Ascending aorta (tissue), 2 donors: ENCODE measurements at regions not wholly inside any gene's neighbourhood (a gene's known extent, or its start where the extent isn't known, plus 50 kb on each side); places are given as distances from the start of the nearest gene placed in this dataset.

Experiments used
- DNase-seq, 2 donors: peaks; one replicate each; pipeline ENCODE4 v3.0.0-alpha.2; 2019; ENCODE audit warnings: low spot score in 2 of 2
- H3K27ac ChIP-seq, 2 donors: fragments of 200-600 bp; sonication (generic); one replicate each; pipeline ENCODE4 v1.5.1; 2016 to 2017; ENCODE audit warnings: mild to moderate bottlenecking in 1 of 2
- H3K27me3 ChIP-seq: fragments of 200-600 bp; sonication (generic); one replicate; pipeline ENCODE4 v1.5.1; 2017
- H3K36me3 ChIP-seq, 2 donors: fragments of 200-600 bp; sonication (generic); one replicate each; pipeline ENCODE4 v1.5.1; 2016
- H3K4me1 ChIP-seq, 2 donors: fragments of 200-600 bp; sonication (generic); one replicate each; pipeline ENCODE4 v1.5.1; 2016 to 2017; ENCODE audit warnings: mild to moderate bottlenecking in 1 of 2
- H3K4me3 ChIP-seq, 2 donors: fragments of 200-600 bp; sonication (generic); one replicate each; pipeline ENCODE4 v1.5.1; 2016 to 2017; ENCODE audit warnings: mild to moderate bottlenecking in 1 of 2
- H3K9me3 ChIP-seq, 2 donors: fragments of 200-600 bp; sonication (generic); one replicate each; pipeline ENCODE4 v1.5.1; 2016
- intact Hi-C: fragments of 100-400 bp; cut with DNase I; formaldehyde crosslinking; loops from one replicate; pipeline ENCODE4 v1.15.1; 2023
- TF ChIP-seq, protein P1 (sequence below), 3 experiments: fragments of 200-600 bp in 2 of 3; fragments of 450-650 bp in 1 of 3; sonication (generic) in 2 of 3; IDR thresholded peaks; one replicate each; pipeline ENCODE4 v1.5.1; 2016 to 2019; ENCODE audit warnings: antibody characterized with exemption in 3 of 3, mild to moderate bottlenecking in 1 of 3, moderate library complexity in 1 of 3

DNA sequence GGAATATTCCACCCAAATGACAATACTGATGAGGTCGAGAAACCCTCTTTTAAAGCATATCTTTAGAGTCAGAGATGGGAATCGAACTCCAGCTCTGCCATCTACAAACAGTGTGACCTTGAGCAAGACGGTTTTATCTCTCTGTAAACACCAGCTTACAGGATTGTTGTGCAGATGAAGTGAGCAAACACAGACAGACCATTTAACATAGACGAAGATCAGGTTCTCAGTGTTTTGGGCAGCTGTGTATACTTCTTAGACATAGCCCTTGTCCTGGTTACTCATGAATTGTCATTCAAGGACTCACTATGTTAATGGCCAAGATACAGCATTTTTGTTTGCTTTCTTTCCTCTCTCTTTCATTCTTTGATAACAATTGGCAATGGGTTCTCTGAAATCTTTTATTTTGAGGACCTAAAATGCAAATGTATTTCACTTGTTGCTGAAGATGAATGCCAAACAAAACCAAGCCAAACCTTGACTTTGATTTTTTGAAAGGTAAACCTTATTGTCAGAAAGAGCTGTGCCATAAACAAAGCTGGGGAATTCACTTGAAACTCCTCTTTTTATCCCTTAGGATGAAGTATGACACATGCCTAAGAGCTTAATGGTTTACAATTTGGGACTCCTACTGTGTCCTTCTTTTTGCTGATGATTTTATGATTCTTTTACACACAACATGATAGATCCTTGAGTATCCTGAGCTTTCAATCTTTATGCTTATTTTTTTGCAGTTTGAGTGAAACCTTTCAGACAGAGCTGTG is 250.0 kb upstream of the PDZRN3 start:
- Histone ChIP-seq H3K9me3 (no peaks in the 10 kb centered on the region), H3K4me1 (no peaks in the 10 kb centered on the region), H3K27me3 (no peaks in the 10 kb centered on the region), H3K27ac (no peak overlapping the region), H3K36me3 (no peaks in the 10 kb centered on the region), H3K4me3 (no peak overlapping the region)
- no peak for DNase-seq
- TF ChIP-seq, protein P1, sequence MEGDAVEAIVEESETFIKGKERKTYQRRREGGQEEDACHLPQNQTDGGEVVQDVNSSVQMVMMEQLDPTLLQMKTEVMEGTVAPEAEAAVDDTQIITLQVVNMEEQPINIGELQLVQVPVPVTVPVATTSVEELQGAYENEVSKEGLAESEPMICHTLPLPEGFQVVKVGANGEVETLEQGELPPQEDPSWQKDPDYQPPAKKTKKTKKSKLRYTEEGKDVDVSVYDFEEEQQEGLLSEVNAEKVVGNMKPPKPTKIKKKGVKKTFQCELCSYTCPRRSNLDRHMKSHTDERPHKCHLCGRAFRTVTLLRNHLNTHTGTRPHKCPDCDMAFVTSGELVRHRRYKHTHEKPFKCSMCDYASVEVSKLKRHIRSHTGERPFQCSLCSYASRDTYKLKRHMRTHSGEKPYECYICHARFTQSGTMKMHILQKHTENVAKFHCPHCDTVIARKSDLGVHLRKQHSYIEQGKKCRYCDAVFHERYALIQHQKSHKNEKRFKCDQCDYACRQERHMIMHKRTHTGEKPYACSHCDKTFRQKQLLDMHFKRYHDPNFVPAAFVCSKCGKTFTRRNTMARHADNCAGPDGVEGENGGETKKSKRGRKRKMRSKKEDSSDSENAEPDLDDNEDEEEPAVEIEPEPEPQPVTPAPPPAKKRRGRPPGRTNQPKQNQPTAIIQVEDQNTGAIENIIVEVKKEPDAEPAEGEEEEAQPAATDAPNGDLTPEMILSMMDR (IDR thresholded peaks at IDR 0.05) = no peak
- intact Hi-C loops = no loop called here

DNA sequence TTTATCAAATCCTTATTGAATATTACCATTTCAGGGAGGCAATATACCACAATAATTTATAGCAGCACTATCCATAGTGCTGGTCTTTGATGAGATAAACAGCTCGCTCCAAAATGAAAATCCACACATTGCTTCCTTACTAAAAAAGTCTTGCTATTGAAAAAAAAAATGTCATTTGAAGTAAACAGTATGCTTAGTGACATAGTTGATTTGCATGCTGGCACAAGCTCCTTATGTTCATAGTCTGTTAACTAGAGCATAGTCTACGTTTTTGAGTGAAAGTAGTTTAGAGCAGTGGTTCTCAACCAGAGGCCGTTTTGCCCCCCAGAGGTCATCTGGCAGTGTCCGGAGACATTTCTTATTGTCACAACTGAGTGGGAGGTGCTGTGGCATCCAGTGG is 249.4 kb upstream of the PDZRN3 start:
- no peak for DNase-seq
- Histone ChIP-seq H3K9me3 (no peaks in the 10 kb centered on the region), H3K36me3 (no peaks in the 10 kb centered on the region), H3K27me3 (no peaks in the 10 kb centered on the region), H3K4me3 (no peak overlapping the region), H3K27ac (no peak overlapping the region), H3K4me1 (no peaks in the 10 kb centered on the region)
- TF ChIP-seq, protein P1 (IDR thresholded peaks at IDR 0.05) = no peak
- intact Hi-C loops = no loop called here

DNA sequence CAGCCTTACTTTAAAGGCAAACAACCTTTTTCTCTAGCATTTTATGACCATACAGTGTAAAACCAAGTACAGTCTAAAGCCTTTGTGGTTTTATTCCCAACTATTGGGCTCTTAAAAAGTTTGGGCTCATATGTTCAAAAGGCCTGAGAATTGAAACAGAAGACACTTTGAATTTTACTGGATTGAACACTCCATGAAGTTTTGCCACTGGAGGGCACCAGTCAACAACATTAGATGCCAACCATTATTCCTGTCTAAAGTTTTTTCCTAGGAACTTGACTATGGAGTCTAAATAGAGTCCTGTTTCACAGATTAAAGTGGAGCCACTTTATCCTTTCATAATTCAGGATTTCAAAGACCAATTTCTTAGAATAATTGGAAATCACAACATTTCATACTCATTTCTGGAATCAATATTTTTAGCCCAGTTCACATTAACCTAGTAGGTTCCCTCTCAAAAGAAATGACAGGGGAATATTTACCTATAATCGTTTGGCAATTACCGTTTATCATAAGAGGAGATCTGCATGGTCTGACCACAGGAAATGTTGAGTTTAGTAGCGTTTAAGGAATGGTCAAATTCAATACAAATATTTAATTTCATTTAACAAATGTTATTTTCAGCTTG is 244.1 kb upstream of the PDZRN3 start:
- no peaks in the 10 kb centered on the region for H3K4me1 ChIP-seq
- H3K27me3 ChIP-seq = no peaks in the 10 kb centered on the region
- TF ChIP-seq, protein P1 (IDR thresholded peaks at IDR 0.05) = peak in 2 of 3 experiments; percentile 59 to 61
- H3K27ac ChIP-seq = no peak overlapping the region
- H3K9me3 ChIP-seq = no peaks in the 10 kb centered on the region
- no peak for DNase-seq
- no peak overlapping the region for H3K4me3 ChIP-seq
- intact Hi-C loops = no loop called here
- no peaks in the 10 kb centered on the region for H3K36me3 ChIP-seq

DNA sequence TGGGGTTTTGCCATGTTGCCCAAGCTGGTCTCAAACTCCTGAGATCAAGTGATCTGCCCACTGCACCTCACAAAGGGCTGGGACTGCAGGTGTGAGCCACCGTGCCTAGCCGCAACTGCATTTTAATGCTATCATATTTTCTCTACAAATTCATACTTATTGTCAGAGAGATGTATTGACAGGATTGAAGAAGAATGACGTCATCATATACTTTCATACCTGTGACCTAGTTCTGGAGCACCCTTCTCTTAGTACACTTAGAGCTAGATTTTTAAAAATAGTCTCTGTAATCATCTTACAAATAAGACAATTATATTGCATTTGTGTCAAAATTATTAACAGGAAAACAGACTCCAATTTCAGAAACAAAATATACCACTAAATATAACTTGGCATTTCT is 242.8 kb upstream of the PDZRN3 start:
- no peaks in the 10 kb centered on the region for H3K27me3 ChIP-seq
- H3K36me3 ChIP-seq = no peaks in the 10 kb centered on the region
- H3K4me3 ChIP-seq = no peak overlapping the region
- no peaks in the 10 kb centered on the region for H3K9me3 ChIP-seq
- TF ChIP-seq, protein P1 (IDR thresholded peaks at IDR 0.05) = no peak
- H3K4me1 ChIP-seq = no peaks in the 10 kb centered on the region
- H3K27ac ChIP-seq = no peak overlapping the region
- intact Hi-C loops = no loop called here
- DNase-seq = no peak

DNA sequence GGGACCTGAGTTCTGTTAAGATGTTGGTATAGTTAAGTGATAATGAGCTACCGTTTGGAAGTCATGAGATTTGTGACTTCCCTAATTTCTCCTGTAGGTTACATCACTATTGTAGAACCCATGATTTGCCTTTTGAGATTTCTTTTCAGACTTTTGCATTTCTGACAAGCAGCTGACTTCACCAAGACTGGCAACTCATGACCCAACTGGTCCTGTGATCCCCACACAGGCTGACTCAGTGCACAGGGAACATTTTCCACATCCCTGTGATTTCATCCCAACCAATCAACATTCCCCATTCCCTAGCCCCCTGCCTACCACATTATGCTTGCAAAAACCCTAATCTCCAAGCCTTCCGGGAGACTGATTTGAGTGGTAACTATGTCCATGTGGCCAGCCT is 242.1 kb upstream of the PDZRN3 start:
- H3K27ac ChIP-seq = no peak overlapping the region
- H3K4me1 ChIP-seq = no peaks in the 10 kb centered on the region
- no peaks in the 10 kb centered on the region for H3K27me3 ChIP-seq
- TF ChIP-seq, protein P1 (IDR thresholded peaks at IDR 0.05) = no peak
- no peaks in the 10 kb centered on the region for H3K9me3 ChIP-seq
- no peak for DNase-seq
- intact Hi-C loops = no loop called here
- H3K36me3 ChIP-seq = no peaks in the 10 kb centered on the region
- no peak overlapping the region for H3K4me3 ChIP-seq
